ENCODE measurements at regions not wholly inside any gene's neighbourhood (a gene's known extent, or its start where the extent isn't known, plus 50 kb on each side); places are given as distances from the start of the nearest gene placed in this dataset.

DNA sequence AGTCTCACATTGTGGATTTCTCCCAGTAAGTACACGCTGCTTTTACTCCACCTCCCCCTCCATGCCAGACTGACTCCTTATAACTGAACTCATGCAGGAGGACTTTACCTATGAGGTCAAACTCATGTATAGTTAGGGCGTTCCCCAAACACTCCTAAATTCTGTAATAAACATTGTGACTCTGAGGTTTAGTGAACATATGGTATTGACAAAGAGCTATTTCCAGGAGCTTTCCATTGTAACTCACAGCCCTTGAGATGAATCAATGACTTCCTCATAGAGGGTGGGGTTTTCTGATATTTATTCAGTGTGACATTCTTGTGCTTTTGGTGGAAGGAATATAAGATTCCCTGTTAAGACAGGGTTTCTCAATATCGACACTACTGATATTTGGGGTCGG, 337.4 kb upstream of the SLC14A2 start:
- Histone ChIP-seq H3K27ac (ENCODE audit: control insufficient read depth, insufficient read depth, low read length) (no peak overlapping the region), H3K9me3 (ENCODE audit: control insufficient read depth, low read depth, low read length) (no peaks in the 10 kb centered on the region), H4K20me1 (ENCODE audit: control insufficient read depth, extremely low read depth, insufficient read depth, low read length) (no peaks in the 10 kb centered on the region), H3K36me3 (ENCODE audit: control insufficient read depth in 2 of 2, extremely low read depth in 1 of 2, insufficient read depth in 2 of 2, low read length in 2 of 2) (no peaks in the 10 kb centered on the region), H3K27me3 (ENCODE audit: control insufficient read depth, extremely low read depth, insufficient read depth, low read length) (no peaks in the 10 kb centered on the region), H3K9ac (ENCODE audit: control insufficient read depth, extremely low read depth, insufficient read depth, low read length) (no peak overlapping the region), H3K4me2 (ENCODE audit: control insufficient read depth, extremely low read depth, insufficient read depth, low read depth, low read length) (no peak overlapping the region), H3K4me3 (ENCODE audit: control insufficient read depth in 2 of 3, extremely low read depth in 1 of 3, insufficient read depth in 2 of 3, low read depth in 1 of 3, low read length in 3 of 3) (no peak overlapping the region), H3K79me2 (ENCODE audit: control insufficient read depth, insufficient read depth, low read length) (no peaks in the 10 kb centered on the region), H2AFZ (ENCODE audit: control insufficient read depth, low read length) (no peak overlapping the region), H3K9me1 (ENCODE audit: control insufficient read depth, extremely low read depth, insufficient read depth, low read length) (no peaks in the 10 kb centered on the region), H3K4me1 (ENCODE audit: control insufficient read depth, extremely low read depth, insufficient read depth, low read length) (no peaks in the 10 kb centered on the region)
- FAIRE-seq, result no peak
- TF ChIP-seq, protein P1, sequence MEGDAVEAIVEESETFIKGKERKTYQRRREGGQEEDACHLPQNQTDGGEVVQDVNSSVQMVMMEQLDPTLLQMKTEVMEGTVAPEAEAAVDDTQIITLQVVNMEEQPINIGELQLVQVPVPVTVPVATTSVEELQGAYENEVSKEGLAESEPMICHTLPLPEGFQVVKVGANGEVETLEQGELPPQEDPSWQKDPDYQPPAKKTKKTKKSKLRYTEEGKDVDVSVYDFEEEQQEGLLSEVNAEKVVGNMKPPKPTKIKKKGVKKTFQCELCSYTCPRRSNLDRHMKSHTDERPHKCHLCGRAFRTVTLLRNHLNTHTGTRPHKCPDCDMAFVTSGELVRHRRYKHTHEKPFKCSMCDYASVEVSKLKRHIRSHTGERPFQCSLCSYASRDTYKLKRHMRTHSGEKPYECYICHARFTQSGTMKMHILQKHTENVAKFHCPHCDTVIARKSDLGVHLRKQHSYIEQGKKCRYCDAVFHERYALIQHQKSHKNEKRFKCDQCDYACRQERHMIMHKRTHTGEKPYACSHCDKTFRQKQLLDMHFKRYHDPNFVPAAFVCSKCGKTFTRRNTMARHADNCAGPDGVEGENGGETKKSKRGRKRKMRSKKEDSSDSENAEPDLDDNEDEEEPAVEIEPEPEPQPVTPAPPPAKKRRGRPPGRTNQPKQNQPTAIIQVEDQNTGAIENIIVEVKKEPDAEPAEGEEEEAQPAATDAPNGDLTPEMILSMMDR (optimal IDR thresholded peaks at IDR 0.05 in 1 of 3, IDR thresholded peaks at IDR 0.05 in 1 of 3, conservative IDR thresholded peaks at IDR 0.05 in 1 of 3; ENCODE audit: extremely low read depth in 1 of 3, insufficient read depth in 2 of 3, low read length in 3 of 3), result no peak
- TF ChIP-seq EZH2 (IDR thresholded peaks at IDR 0.05; ENCODE audit: low read length), result no peak
- dilution Hi-C loops (cut with MboI; ENCODE audit: extremely low pct_ligation_motif_present, low sequenced_read_pairs), result no loop called here
- DNase-seq (ENCODE audit: low read depth, low spot score), result no peak

DNA sequence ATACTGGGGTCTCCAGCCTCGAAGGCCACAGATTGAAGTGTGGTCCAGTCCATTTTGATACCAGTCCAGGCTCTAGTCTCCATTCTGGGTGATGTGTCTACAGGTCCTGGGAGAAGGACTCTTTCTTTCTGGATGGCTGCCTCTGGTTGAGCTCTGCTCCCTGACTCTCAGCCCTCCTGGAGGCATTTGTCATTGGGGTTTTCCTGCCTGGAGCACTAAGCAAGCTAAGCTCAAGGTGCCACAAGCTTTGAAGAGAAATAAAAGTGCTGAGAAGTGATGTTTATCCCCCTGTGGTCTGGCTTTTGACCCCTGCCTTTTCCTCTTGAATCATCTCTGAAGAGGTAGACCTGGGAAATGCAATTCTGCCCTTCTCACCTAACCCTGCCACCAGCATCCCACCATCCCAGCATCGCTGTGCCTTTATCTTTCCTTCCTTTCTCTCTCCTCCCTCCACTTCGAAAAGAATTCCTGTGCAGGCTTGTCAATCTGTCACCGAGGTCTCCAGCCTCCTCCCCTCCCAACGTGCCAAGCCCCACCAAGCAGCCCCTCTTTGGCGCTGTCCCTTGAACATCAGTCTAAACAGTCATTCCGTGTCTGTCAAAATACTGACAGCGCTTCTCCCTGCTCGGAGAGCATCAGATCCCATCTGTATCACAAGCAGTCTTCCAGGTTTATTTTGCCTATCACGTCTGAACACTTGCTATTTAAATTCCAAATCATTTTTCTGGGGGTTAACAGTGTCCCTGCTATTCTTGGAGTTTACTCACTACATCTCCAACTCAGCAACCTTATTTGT, 334.6 kb upstream of the SLC14A2 start:
- H3K36me3 ChIP-seq (ENCODE audit: control insufficient read depth in 2 of 2, extremely low read depth in 1 of 2, insufficient read depth in 2 of 2, low read length in 2 of 2), result no peaks in the 10 kb centered on the region
- no peaks in the 10 kb centered on the region for H3K27me3 ChIP-seq (ENCODE audit: control insufficient read depth, extremely low read depth, insufficient read depth, low read length)
- H3K27ac ChIP-seq (ENCODE audit: control insufficient read depth, insufficient read depth, low read length), result no peak overlapping the region
- TF ChIP-seq, protein P1 (optimal IDR thresholded peaks at IDR 0.05 in 1 of 3, IDR thresholded peaks at IDR 0.05 in 1 of 3, conservative IDR thresholded peaks at IDR 0.05 in 1 of 3; ENCODE audit: extremely low read depth in 1 of 3, insufficient read depth in 2 of 3, low read length in 3 of 3), result no peak
- no peak for TF ChIP-seq EZH2 (IDR thresholded peaks at IDR 0.05; ENCODE audit: low read length)
- H3K4me3 ChIP-seq (ENCODE audit: control insufficient read depth in 2 of 3, extremely low read depth in 1 of 3, insufficient read depth in 2 of 3, low read depth in 1 of 3, low read length in 3 of 3), result no peak overlapping the region
- H3K4me2 ChIP-seq (ENCODE audit: control insufficient read depth, extremely low read depth, insufficient read depth, low read depth, low read length), result no peak overlapping the region
- H3K9me1 ChIP-seq (ENCODE audit: control insufficient read depth, extremely low read depth, insufficient read depth, low read length), result no peaks in the 10 kb centered on the region
- H3K9me3 ChIP-seq (ENCODE audit: control insufficient read depth, low read depth, low read length), result no peaks in the 10 kb centered on the region
- H3K9ac ChIP-seq (ENCODE audit: control insufficient read depth, extremely low read depth, insufficient read depth, low read length), result no peak overlapping the region
- H2AFZ ChIP-seq (ENCODE audit: control insufficient read depth, low read length), result no peak overlapping the region
- FAIRE-seq, result no peak
- H3K79me2 ChIP-seq (ENCODE audit: control insufficient read depth, insufficient read depth, low read length), result no peaks in the 10 kb centered on the region
- H4K20me1 ChIP-seq (ENCODE audit: control insufficient read depth, extremely low read depth, insufficient read depth, low read length), result no peaks in the 10 kb centered on the region
- dilution Hi-C loops (cut with MboI; ENCODE audit: extremely low pct_ligation_motif_present, low sequenced_read_pairs), result no loop called here
- DNase-seq (ENCODE audit: low read depth, low spot score), result no peak
- no peaks in the 10 kb centered on the region for H3K4me1 ChIP-seq (ENCODE audit: control insufficient read depth, extremely low read depth, insufficient read depth, low read length)
